ENCODE measurements at regions not wholly inside any gene's neighbourhood (a gene's known extent, or its start where the extent isn't known, plus 50 kb on each side); places are given as distances from the start of the nearest gene placed in this dataset.

- DNase-seq (ENCODE audit: low spot score), result no peak
- H3K9me3 ChIP-seq (ENCODE audit: low read length), result no peaks in the 10 kb centered on the region
- intact Hi-C loops (cut with micrococcal nuclease; ENCODE audit: unreplicated experiment) (no loop called here), in situ Hi-C loops (cut with HindIII; ENCODE audit: extremely low pct_ligation_motif_present, low pct_unique_long_range_greater_than_20kb) (no loop called here)
- H3K27ac ChIP-seq (ENCODE audit: extremely low read length, insufficient read depth, low read length), result no peak overlapping the region
- no peaks in the 10 kb centered on the region for H3K36me3 ChIP-seq (replicated peaks in 1 of 2; ENCODE audit: control insufficient read depth in 1 of 2, insufficient read depth in 2 of 2, low read length in 2 of 2)
- ATAC-seq, result no peak
- POLR2A ChIA-PET, result no interaction called here
- no peak overlapping the region for H3K4me2 ChIP-seq (ENCODE audit: low read depth, low read length)
- peaks cover 0 to 23% of the 10 kb centered on the region in 2 experiments; a peak in 2 of 5 replicates for H3K27me3 ChIP-seq (ENCODE audit: control insufficient read depth in 1 of 2, insufficient read depth in 2 of 2, low read length in 2 of 2)
- H4K20me1 ChIP-seq (ENCODE audit: insufficient read depth, low read length), result no peaks in the 10 kb centered on the region
- H3K4me3 ChIP-seq (replicated peaks in 1 of 3; ENCODE audit: insufficient read depth in 1 of 3, low read depth in 2 of 3, low read length in 3 of 3), result no peak overlapping the region
- H2AFZ ChIP-seq (ENCODE audit: low read length), result no peak overlapping the region
- H3K4me1 ChIP-seq (ENCODE audit: insufficient read depth, low read length), result no peaks in the 10 kb centered on the region
- no peak for FAIRE-seq
- BruUV-seq (replicated peaks), result no TSS peak
- TF ChIP-seq FLYWCH1 (CRISPR knock-in tag; IDR thresholded peaks at IDR 0.05) (no peak), MATR3 (CRISPR knock-in tag; IDR thresholded peaks at IDR 0.05) (no peak), HHEX (CRISPR knock-in tag; IDR thresholded peaks at IDR 0.05) (no peak), ZNF839 (CRISPR knock-in tag; IDR thresholded peaks at IDR 0.05; ENCODE audit: borderline replicate concordance) (no peak), TFDP2 (CRISPR knock-in tag; IDR thresholded peaks at IDR 0.05) (no peak), ZNF225 (CRISPR knock-in tag; IDR thresholded peaks at IDR 0.05) (no peak), ZNF350 (CRISPR knock-in tag; IDR thresholded peaks at IDR 0.05; ENCODE audit: borderline replicate concordance, low read depth) (no peak), ARID2 (CRISPR knock-in tag; IDR thresholded peaks at IDR 0.05; ENCODE audit: borderline replicate concordance) (no peak)
- no peak overlapping the region for H3K9ac ChIP-seq (ENCODE audit: insufficient read depth, low read depth, low read length)
- 45% methylated on average over 9 of the region's 9 CpGs for WGBS (ENCODE audit: low lambda C conversion rate)
- no peaks in the 10 kb centered on the region for H3K79me2 ChIP-seq (ENCODE audit: insufficient read depth, low read length)
- CTCF ChIA-PET (ENCODE audit: low intra/inter-chr PET ratio, low total read pairs), result no interaction called here
Observed at GRCh38 chr14:101394374-101394773, 166.9 kb upstream of the DIO3 start.

- H3K4me2 ChIP-seq (ENCODE audit: low read depth, low read length), result no peak overlapping the region
- WGBS (ENCODE audit: low lambda C conversion rate), result 59% methylated on average over 5 of the region's 5 CpGs
- DNase-seq (ENCODE audit: low spot score) (no peak), ATAC-seq (no peak), FAIRE-seq (no peak)
- peaks cover 0 to 29% of the 10 kb centered on the region in 2 experiments; a peak in 2 of 5 replicates for H3K27me3 ChIP-seq (ENCODE audit: control insufficient read depth in 1 of 2, insufficient read depth in 2 of 2, low read length in 2 of 2)
- H3K79me2 ChIP-seq (ENCODE audit: insufficient read depth, low read length), result no peaks in the 10 kb centered on the region
- CTCF ChIA-PET (ENCODE audit: low intra/inter-chr PET ratio, low total read pairs), result no interaction called here
- H3K9me3 ChIP-seq (ENCODE audit: low read length), result no peaks in the 10 kb centered on the region
- no peak overlapping the region for H3K27ac ChIP-seq (ENCODE audit: extremely low read length, insufficient read depth, low read length)
- H3K9ac ChIP-seq (ENCODE audit: insufficient read depth, low read depth, low read length), result no peak overlapping the region
- H3K36me3 ChIP-seq (replicated peaks in 1 of 2; ENCODE audit: control insufficient read depth in 1 of 2, insufficient read depth in 2 of 2, low read length in 2 of 2), result no peaks in the 10 kb centered on the region
- no peak overlapping the region for H2AFZ ChIP-seq (ENCODE audit: low read length)
- POLR2A ChIA-PET, result no interaction called here
- in situ Hi-C loops (cut with HindIII; ENCODE audit: extremely low pct_ligation_motif_present, low pct_unique_long_range_greater_than_20kb) (no loop called here), intact Hi-C loops (cut with micrococcal nuclease; ENCODE audit: unreplicated experiment) (no loop called here)
- BruUV-seq (replicated peaks), result no TSS peak
- no peaks in the 10 kb centered on the region for H4K20me1 ChIP-seq (ENCODE audit: insufficient read depth, low read length)
- no peak overlapping the region for H3K4me3 ChIP-seq (replicated peaks in 1 of 3; ENCODE audit: insufficient read depth in 1 of 3, low read depth in 2 of 3, low read length in 3 of 3)
- no peaks in the 10 kb centered on the region for H3K4me1 ChIP-seq (ENCODE audit: insufficient read depth, low read length)
- TF ChIP-seq ARID2 (CRISPR knock-in tag; IDR thresholded peaks at IDR 0.05; ENCODE audit: borderline replicate concordance) (no peak), HMG20A (CRISPR knock-in tag; IDR thresholded peaks at IDR 0.05; ENCODE audit: borderline replicate concordance) (no peak), EP300 (IDR thresholded peaks at IDR 0.05; ENCODE audit: low read depth in 2 of 2, low read length in 2 of 2) (no peak), EP300 (CRISPR knock-in tag; IDR thresholded peaks at IDR 0.05; ENCODE audit: borderline replicate concordance) (no peak), PHF8 (CRISPR knock-in tag; IDR thresholded peaks at IDR 0.05) (no peak), GTF2F1 (IDR thresholded peaks at IDR 0.05; ENCODE audit: low read length) (no peak), SMAD1 (CRISPR knock-in tag; IDR thresholded peaks at IDR 0.05; ENCODE audit: borderline replicate concordance, low read depth) (no peak), KMT2A (CRISPR knock-in tag; IDR thresholded peaks at IDR 0.05) (no peak), TFDP1 (CRISPR knock-in tag; IDR thresholded peaks at IDR 0.05; ENCODE audit: borderline replicate concordance) (no peak), CC2D1A (CRISPR knock-in tag; IDR thresholded peaks at IDR 0.05) (no peak), GATAD1 (CRISPR knock-in tag; IDR thresholded peaks at IDR 0.05) (no peak), ZBTB7B (CRISPR knock-in tag; IDR thresholded peaks at IDR 0.05) (no peak)
Observed at GRCh38 chr14:101395779-101396178, 165.5 kb upstream of the DIO3 start.
